Activated naive CD8-positive, alpha-beta T cell treated with anti-CD3 and anti-CD28 coated beads, Interleukin-2, amount 10 ng/mL, durations not matched to agents 7 days and 5 days (primary cell): ENCODE measurements at regions not wholly inside any gene's neighbourhood (a gene's known extent, or its start where the extent isn't known, plus 50 kb on each side); places are given as distances from the start of the nearest gene placed in this dataset.
"Not testable (repeated sequence)": the region's sequence is repeated elsewhere in the genome, so short reads cannot be mapped to it uniquely, and the experiment has no call there.

Experiments
- ATAC-seq: fragments of 150-1000 bp; cut with Tn5 transposase; one replicate; pipeline ENCODE4 v1.10.0; 2021; ENCODE audit warnings: low read depth, moderate library complexity
- POLR2A ChIA-PET: fragments of 350-600 bp; sonication (Branson Sonifier 250); formaldehyde crosslinking; loops from one replicate; lab custom pipeline; 2021; ENCODE audit warnings: antibody characterized with exemption; lab: Charles Lee
- DNase-seq: peaks from one replicate; pipeline ENCODE4 v3.0.0; 2021
- H3K27ac Mint-ChIP-seq: one replicate; pipeline ENCODE4 v1.8.0; 2022; ENCODE audit warnings: mild to moderate bottlenecking, mixed read lengths
- H3K27me3 Mint-ChIP-seq: one replicate; pipeline ENCODE4 v1.8.0; 2022; ENCODE audit warnings: mild to moderate bottlenecking, moderate library complexity, mixed read lengths
- H3K36me3 Mint-ChIP-seq: one replicate; pipeline ENCODE4 v1.8.0; 2021; ENCODE audit warnings: mild to moderate bottlenecking, mixed read lengths
- H3K4me1 Mint-ChIP-seq: one replicate; pipeline ENCODE4 v1.8.0; 2021; ENCODE audit warnings: mixed read lengths
- H3K4me3 Mint-ChIP-seq: one replicate; pipeline ENCODE4 v1.8.0; 2022; ENCODE audit warnings: mild to moderate bottlenecking, moderate library complexity, mixed read lengths
- H3K9me3 Mint-ChIP-seq: one replicate; pipeline ENCODE4 v1.8.0; 2021; ENCODE audit warnings: mixed read lengths

DNA sequence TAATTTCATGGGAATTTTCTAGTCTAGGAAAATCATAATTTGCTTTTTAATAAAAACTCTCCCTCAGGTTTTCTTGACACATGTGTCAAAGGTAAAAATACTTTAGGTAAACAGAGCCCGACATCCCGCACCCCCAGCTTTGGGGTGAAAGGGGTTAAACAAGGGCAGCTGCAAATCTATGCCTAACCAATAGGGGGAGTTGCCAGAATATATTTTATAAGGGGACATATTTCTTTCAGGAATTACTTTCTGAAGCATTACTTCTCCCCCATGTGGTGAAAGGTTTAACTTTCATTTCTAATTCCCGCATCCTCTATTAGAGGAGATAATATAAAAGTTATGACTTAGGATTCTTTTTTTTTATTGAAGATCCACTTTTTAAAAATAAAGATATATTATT, 53.9 kb upstream of the HEPH start:
- peaks cover 10% of the 10 kb centered on the region for H3K4me1 Mint-ChIP-seq
- ATAC-seq (no peak), DNase-seq (no peak)
- H3K27me3 Mint-ChIP-seq, result peaks cover 3% of the 10 kb centered on the region
- H3K27ac Mint-ChIP-seq, result no peak overlapping the region
- no peak overlapping the region for H3K4me3 Mint-ChIP-seq
- POLR2A ChIA-PET, result interaction anchor here (0.5 kb wide), 1 partner anchor 14 kb away, joined by 5 read pairs; no protein-coding TSS in a partner anchor
- H3K9me3 Mint-ChIP-seq, result peaks cover 6% of the 10 kb centered on the region
- H3K36me3 Mint-ChIP-seq, result peaks cover 6% of the 10 kb centered on the region

DNA sequence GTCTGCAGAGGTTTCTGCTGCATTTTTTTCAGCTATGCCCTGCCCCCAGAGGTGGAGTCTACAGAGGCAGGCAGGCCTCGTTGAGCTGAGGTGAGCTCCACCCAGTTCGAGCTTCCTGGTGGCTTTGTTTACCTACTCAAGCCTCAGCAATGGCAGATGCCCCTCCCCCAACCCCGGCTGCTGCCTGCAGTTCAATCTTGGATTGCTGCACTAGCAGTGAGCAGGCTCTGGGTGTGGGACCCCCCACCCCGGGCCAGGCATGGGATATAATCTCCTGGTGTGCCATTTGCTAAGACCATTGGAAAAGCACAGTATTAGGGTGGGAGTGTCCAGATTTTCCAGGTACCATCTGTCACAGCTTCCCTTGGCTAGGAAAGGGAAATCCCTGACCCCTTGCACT, 56.2 kb upstream of the HEPH start:
- H3K36me3 Mint-ChIP-seq, H3K9me3 Mint-ChIP-seq, POLR2A ChIA-PET, H3K4me1 Mint-ChIP-seq, ATAC-seq, H3K27ac Mint-ChIP-seq, DNase-seq, H3K27me3 Mint-ChIP-seq, H3K4me3 Mint-ChIP-seq: not testable (repeated sequence)

GRCh38 chrX:66102398-66102797, 61.6 kb upstream of the HEPH start:
- DNase-seq, H3K27ac Mint-ChIP-seq, H3K27me3 Mint-ChIP-seq, ATAC-seq, POLR2A ChIA-PET, H3K36me3 Mint-ChIP-seq, H3K4me3 Mint-ChIP-seq, H3K4me1 Mint-ChIP-seq, H3K9me3 Mint-ChIP-seq: not testable (repeated sequence)

DNA sequence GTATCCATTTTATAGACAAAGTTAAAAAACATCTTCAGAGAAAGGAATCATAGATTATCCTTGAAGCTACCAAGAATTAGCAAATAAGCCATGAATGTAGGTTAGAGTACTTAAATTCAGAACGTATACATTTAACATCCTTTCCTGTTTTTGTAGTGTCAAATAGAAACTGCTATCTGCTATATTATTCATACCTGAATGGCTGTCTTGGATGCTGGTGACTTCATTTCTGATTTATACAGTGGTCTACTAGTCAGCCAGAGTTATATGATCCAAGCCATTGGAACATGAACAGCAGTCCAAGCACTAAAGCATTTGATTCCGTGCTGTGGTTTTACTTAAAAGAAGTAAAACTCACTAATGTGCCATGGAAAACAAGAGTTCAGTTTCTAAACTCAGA, 58.3 kb upstream of the VSIG4 start:
- H3K27me3 Mint-ChIP-seq, result no peaks in the 10 kb centered on the region
- peaks cover 5% of the 10 kb centered on the region for H3K9me3 Mint-ChIP-seq
- H3K27ac Mint-ChIP-seq, result no peak overlapping the region
- H3K36me3 Mint-ChIP-seq, result peaks cover 4% of the 10 kb centered on the region
- no peak overlapping the region for H3K4me3 Mint-ChIP-seq
- no peaks in the 10 kb centered on the region for H3K4me1 Mint-ChIP-seq
- POLR2A ChIA-PET, result no interaction called here
- ATAC-seq (no peak), DNase-seq (no peak)

- not testable (repeated sequence) for H3K27ac Mint-ChIP-seq
Observed at GRCh38 chrX:66096987-66097386, 57.1 kb upstream of the VSIG4 start.

GRCh38 chrX:66090004-66090403, 50.1 kb upstream of the VSIG4 start:
- peaks cover 10% of the 10 kb centered on the region for H3K4me1 Mint-ChIP-seq

More at GRCh38 chrX:66096987-66097386, 57.1 kb upstream of the VSIG4 start:
- DNase-seq, H3K4me1 Mint-ChIP-seq, H3K4me3 Mint-ChIP-seq, H3K9me3 Mint-ChIP-seq, H3K27me3 Mint-ChIP-seq, H3K36me3 Mint-ChIP-seq, ATAC-seq, POLR2A ChIA-PET: not testable (repeated sequence)

More at GRCh38 chrX:66090004-66090403, 50.1 kb upstream of the VSIG4 start:
- H3K36me3 Mint-ChIP-seq, POLR2A ChIA-PET, H3K27ac Mint-ChIP-seq, ATAC-seq, DNase-seq, H3K9me3 Mint-ChIP-seq, H3K27me3 Mint-ChIP-seq: not testable (repeated sequence)
- peak overlapping the region; percentile 35 for H3K4me3 Mint-ChIP-seq
